ENCODE measurements at regions not wholly inside any gene's neighbourhood (a gene's known extent, or its start where the extent isn't known, plus 50 kb on each side); places are given as distances from the start of the nearest gene placed in this dataset.
"Not testable (repeated sequence)": the region's sequence is repeated elsewhere in the genome, so short reads cannot be mapped to it uniquely, and the experiment has no call there.

- H3K36me3 ChIP-seq; H3K9me3 ChIP-seq; DNase-seq (ENCODE audit: low spot score in 2 of 2); H3K4me3 ChIP-seq; intact Hi-C loops (cut with DNase I; ENCODE audit: low total_unique reads); H3K27ac ChIP-seq; H3K27me3 ChIP-seq; H3K4me1 ChIP-seq: not testable (repeated sequence)
These were observed 139.4 kb downstream of the FAM72C start for GRCh38 chr1:143832379-143832716.

- H3K9me3 ChIP-seq; H3K4me1 ChIP-seq; H3K36me3 ChIP-seq; H3K27ac ChIP-seq; intact Hi-C loops (cut with DNase I; ENCODE audit: low total_unique reads); H3K4me3 ChIP-seq; H3K27me3 ChIP-seq; DNase-seq (ENCODE audit: low spot score in 2 of 2): not testable (repeated sequence)
These were observed 140.1 kb downstream of the FAM72C start for GRCh38 chr1:143831479-143832378.

GRCh38 chr1:143826162-143826561, 145.6 kb downstream of the FAM72C start:
- intact Hi-C loops (cut with DNase I; ENCODE audit: low total_unique reads); H3K9me3 ChIP-seq; H3K36me3 ChIP-seq; H3K27ac ChIP-seq; H3K27me3 ChIP-seq; DNase-seq (ENCODE audit: low spot score in 2 of 2); H3K4me1 ChIP-seq; H3K4me3 ChIP-seq: not testable (repeated sequence)

GRCh38 chr1:143824266-143824665, 147.5 kb downstream of the FAM72C start:
- H3K9me3 ChIP-seq; intact Hi-C loops (cut with DNase I; ENCODE audit: low total_unique reads); H3K4me1 ChIP-seq; H3K36me3 ChIP-seq; DNase-seq (ENCODE audit: low spot score in 2 of 2); H3K27me3 ChIP-seq; H3K4me3 ChIP-seq; H3K27ac ChIP-seq: not testable (repeated sequence)

- H3K4me1 ChIP-seq; H3K9me3 ChIP-seq; H3K27me3 ChIP-seq; H3K27ac ChIP-seq; intact Hi-C loops (cut with DNase I; ENCODE audit: low total_unique reads); H3K4me3 ChIP-seq; DNase-seq (ENCODE audit: low spot score in 2 of 2); H3K36me3 ChIP-seq: not testable (repeated sequence)
These were observed 151.7 kb downstream of the FAM72C start for GRCh38 chr1:143820058-143820457.

GRCh38 chr1:143816369-143816768, 155.4 kb downstream of the FAM72C start:
- DNase-seq (ENCODE audit: low spot score in 2 of 2); intact Hi-C loops (cut with DNase I; ENCODE audit: low total_unique reads); H3K27me3 ChIP-seq; H3K36me3 ChIP-seq; H3K4me3 ChIP-seq; H3K27ac ChIP-seq; H3K9me3 ChIP-seq; H3K4me1 ChIP-seq: not testable (repeated sequence)

GRCh38 chr1:143805374-143805773, 166.4 kb downstream of the FAM72C start:
- intact Hi-C loops (cut with DNase I; ENCODE audit: low total_unique reads); H3K36me3 ChIP-seq; H3K27ac ChIP-seq; H3K4me1 ChIP-seq; H3K27me3 ChIP-seq; DNase-seq (ENCODE audit: low spot score in 2 of 2); H3K9me3 ChIP-seq; H3K4me3 ChIP-seq: not testable (repeated sequence)

- intact Hi-C loops (cut with DNase I; ENCODE audit: low total_unique reads); H3K27me3 ChIP-seq; H3K9me3 ChIP-seq; H3K4me1 ChIP-seq; DNase-seq (ENCODE audit: low spot score in 2 of 2); H3K27ac ChIP-seq; H3K36me3 ChIP-seq; H3K4me3 ChIP-seq: not testable (repeated sequence)
These were observed 167.0 kb downstream of the FAM72C start for GRCh38 chr1:143804707-143805356.

GRCh38 chr1:143803927-143804411, 167.8 kb downstream of the FAM72C start:
- H3K9me3 ChIP-seq; H3K36me3 ChIP-seq; H3K4me1 ChIP-seq; intact Hi-C loops (cut with DNase I; ENCODE audit: low total_unique reads); H3K27ac ChIP-seq; H3K27me3 ChIP-seq; DNase-seq (ENCODE audit: low spot score in 2 of 2): not testable (repeated sequence)
- H3K4me3 ChIP-seq: peak overlapping the region in 2 of 3 donors; percentile 13 to 47

- H3K4me3 ChIP-seq; H3K36me3 ChIP-seq; intact Hi-C loops (cut with DNase I; ENCODE audit: low total_unique reads); H3K9me3 ChIP-seq; H3K4me1 ChIP-seq; H3K27me3 ChIP-seq; DNase-seq (ENCODE audit: low spot score in 2 of 2); H3K27ac ChIP-seq: not testable (repeated sequence)
These were observed 168.7 kb downstream of the FAM72C start for GRCh38 chr1:143803095-143803494.

GRCh38 chr1:143799568-143800187, 172.1 kb downstream of the FAM72C start:
- DNase-seq (ENCODE audit: low spot score in 2 of 2); H3K27me3 ChIP-seq; intact Hi-C loops (cut with DNase I; ENCODE audit: low total_unique reads): not testable (repeated sequence)

GRCh38 chr1:143796369-143796768, 175.4 kb downstream of the FAM72C start:
- H3K36me3 ChIP-seq; intact Hi-C loops (cut with DNase I; ENCODE audit: low total_unique reads); DNase-seq (ENCODE audit: low spot score in 2 of 2); H3K27ac ChIP-seq; H3K4me1 ChIP-seq; H3K27me3 ChIP-seq; H3K4me3 ChIP-seq; H3K9me3 ChIP-seq: not testable (repeated sequence)

More at GRCh38 chr1:143799568-143800187, 172.1 kb downstream of the FAM72C start:
- H3K27ac ChIP-seq, H3K36me3 ChIP-seq, H3K4me3 ChIP-seq, H3K4me1 ChIP-seq, H3K9me3 ChIP-seq: not testable (repeated sequence)

Data from breast epithelium (tissue), 4 donors.